UCSD-AML1 (cell line): ENCODE measurements at regions not wholly inside any gene's neighbourhood (a gene's known extent, or its start where the extent isn't known, plus 50 kb on each side); places are given as distances from the start of the nearest gene placed in this dataset.

Experiments used
- DNase-seq: peaks from one replicate; lab custom pipeline; 2025; ENCODE audit not compliant: unreplicated experiment; lab: John Stamatoyannopoulos, UW

DNA sequence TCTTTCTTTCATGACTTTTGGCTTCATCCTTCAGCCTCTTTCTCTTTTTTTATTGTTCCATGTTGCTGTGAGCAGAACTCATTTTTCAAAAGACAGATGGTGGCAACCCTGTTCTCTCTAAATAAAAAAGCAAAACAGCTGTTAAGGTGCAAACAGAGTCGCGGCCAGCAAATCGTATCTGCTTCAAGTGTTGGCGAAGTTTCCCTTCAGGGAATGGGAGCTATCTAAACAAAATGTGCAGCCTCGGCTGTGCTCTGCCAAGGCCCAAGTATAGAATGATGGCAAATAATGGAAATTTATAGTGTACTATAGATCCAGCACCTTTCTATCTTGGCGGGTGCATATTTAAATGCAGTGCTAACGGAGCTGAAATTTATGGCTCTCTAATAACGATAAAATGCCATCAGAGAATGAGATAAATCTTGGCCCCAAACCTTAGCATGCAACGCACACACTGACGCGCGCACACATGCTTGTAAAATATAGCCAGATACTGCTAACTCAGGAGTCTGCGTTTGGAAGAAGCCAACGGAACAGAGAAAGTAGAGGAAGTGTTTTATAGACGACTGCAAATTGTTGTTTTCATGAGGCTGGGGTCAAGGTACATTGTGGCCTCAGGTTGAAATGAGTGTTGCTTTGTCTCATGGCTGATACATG lies 315.5 kb upstream of the RBFOX1 start:
- DNase-seq = no peak

DNA sequence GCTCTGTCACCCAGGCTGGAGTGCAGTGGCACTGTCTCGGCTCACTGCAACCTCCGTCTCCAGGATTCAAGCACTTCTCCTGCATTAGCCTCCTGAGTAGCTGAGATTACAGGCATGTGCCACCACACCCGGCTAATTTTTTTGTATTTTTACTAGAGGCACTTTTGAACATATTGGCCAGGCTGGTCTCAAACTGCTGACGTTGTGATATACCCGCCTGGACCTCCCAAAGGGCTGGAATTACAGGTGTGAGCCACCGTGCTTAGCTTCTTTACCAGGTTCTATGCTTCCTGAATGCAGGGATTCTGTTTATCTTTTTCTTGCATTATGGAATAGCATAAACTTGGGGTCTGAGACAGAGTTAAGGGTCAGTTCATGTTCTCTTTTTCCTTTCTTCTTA lies 317.9 kb upstream of the RBFOX1 start:
- no peak for DNase-seq

DNA sequence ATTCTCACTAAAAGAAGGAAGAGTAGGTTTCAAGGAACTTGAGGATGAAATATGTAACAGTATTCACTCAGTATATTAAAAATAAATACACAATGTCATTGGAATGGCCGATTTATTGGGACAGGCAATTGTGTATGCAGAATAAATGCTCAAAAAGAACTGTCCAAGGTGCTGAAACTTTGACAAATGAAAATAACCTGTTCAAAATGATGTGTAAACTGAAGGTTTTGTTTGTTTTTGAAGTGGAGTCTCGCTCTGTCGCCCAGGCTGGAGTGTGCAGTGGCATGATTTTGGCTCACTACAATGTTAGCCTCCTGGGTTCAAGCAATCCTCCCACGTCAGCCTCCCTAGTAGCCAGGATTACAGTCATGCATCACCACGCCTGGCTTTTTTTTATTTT lies 318.7 kb upstream of the RBFOX1 start:
- DNase-seq = no peak

DNA sequence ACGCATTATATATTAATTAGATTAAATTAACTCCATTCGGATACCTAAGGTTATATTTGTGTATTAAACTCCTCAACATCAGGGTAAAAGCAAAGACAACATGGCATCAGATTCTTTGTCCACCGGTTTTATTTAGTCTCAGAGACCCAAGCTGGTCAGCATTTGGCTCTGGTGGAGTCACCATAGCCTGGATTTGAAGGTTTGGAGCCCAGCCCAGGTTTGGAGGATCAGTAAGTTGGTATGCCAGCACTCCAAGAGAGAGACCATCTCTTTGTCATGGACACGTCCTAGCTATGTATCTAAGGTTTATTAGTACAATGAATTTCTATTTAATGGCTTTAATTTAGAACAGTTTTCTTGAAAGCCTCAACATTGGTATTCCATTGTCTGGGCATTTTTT lies 328.4 kb upstream of the RBFOX1 start:
- DNase-seq = no peak

DNA sequence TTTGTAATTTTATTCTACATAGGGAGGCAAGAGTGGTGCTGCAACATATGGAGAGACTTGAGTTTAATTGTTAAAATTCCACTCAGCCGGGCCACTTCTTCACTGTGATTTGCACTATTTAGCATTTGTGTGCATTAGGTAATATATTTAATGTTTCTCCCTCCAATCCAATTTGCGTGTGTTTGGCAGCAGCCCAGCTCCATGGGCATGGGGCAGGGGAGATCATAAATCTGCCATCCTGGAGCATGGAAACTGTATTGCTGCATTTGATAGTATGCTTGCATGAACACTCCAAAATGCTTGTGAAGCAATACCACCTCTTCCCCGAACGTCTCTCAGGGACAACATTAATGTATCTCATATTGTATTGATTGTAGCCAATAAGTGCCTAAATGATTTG lies 339.1 kb upstream of the RBFOX1 start:
- no peak for DNase-seq

DNA sequence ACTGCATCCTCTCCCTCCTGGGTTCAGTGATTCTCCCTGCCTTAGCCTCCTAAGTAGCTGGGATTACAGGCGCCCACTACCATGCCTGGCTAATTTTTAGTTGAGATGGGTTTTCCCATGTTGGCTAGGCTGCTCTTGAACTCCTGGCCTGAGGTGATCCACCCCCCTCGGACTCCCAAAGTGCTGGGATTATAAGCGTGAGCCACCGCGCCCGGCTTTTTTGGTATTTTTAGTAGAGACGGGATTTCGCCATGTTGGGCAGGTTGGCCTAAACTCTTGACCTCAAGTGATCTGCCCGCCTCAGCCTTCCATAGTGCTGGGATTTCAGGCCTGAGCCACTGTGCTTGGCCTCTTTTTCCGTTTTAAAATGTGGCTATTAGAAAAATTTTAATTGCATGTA lies 343.8 kb upstream of the RBFOX1 start:
- DNase-seq = no peak

DNA sequence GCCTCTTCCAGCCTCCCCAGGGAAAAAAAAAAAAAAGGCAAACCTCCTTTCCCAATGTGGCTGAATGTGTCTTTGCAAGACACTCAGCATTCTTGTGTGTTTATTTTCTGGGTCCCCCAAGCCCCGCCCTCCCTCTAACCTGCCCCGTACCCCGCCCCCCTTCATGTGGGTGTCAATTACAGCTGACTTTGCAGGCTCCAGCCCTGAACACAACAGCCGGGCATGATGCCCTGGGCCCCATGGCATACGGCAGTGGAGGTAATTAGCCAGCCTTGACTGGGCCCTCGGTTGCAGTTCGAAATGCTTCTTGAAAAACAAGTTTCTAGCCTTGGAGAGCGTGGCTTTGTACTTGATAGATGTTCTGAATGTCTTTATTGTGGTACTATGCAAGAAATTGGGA lies 354.7 kb upstream of the RBFOX1 start:
- no peak for DNase-seq

DNA sequence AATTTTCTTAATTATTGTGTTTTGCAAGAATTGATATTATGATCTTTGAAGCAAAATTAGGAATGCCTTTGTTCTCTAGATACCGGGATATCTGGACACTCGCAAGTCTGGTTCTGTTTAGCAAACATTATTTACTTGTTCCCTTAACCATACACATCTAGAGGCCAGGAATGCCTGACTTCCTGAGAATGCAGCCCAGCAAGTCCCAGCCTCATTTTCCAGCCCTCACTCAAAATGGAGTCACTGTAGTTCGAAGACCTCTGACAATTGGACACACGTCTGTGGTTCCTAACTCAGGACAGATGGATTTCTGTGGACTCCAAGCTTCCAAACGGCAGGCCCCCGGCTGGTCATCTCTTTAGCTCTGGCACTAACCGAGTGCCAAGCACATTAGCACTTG lies 355.4 kb upstream of the RBFOX1 start:
- no peak for DNase-seq

DNA sequence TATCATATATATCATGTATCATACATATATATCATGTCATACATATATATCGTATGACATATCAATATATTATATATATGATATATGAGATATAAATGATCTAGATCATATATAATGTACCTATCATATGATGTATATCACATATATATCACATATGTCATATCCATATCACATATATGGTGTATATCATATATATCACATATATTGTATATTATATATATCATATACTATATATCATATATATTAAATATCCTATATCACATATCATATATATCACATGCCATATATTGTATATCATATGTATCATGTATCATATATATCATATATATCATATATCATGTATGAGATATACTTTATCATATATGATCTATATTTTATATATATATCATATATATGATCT lies 355.9 kb upstream of the RBFOX1 start:
- DNase-seq = no peak

DNA sequence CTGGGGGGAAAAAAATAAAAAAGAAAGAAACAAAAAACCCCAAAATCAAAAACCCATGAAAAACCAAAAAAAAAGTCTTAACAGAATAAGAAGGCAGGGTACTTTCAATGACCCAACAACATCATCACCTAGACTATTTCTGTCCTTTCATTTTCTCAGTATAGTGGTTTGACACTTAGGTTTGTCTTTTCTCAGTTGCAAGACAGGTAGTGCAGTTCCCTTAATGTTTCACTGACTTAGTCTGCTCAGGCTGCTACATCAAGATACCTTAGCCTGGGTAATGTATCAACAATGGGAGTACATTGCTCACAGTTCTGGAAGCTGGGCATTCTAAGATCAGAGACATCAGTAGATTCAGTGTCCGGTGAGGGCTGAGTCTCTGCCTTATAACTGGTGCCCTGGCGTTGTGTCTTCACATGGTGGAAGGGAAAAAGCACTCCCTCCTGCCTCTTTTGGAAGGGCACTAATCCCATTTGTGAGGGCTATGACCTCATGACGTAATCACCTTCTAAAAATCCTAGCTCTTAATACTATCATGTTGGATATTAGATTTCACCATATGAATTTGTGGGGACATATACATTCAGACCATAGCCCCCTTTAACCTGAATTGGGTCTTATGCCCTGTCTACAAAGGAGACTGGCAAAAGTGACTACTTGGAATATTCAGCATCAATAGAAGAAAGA lies 362.3 kb upstream of the RBFOX1 start:
- DNase-seq = no peak

DNA sequence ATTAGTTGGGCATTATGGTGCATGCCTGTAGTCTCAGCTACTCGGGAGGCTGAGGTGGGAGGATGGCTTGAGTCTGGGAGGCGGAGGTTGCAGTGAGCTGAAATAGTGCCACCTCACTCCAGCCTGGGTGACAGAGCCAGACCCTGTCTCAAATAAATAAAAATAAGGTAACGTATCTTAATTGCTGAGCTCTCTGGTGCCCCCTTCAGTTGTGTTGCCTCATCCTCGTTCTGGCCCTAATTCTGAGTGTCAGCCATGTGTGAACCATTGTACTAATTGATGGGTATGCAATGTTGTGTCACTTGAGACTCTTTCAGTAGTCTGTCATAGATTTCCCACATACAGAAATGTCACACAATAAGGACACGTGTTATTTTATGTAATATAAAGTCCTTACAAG lies 363.1 kb upstream of the RBFOX1 start:
- no peak for DNase-seq

DNA sequence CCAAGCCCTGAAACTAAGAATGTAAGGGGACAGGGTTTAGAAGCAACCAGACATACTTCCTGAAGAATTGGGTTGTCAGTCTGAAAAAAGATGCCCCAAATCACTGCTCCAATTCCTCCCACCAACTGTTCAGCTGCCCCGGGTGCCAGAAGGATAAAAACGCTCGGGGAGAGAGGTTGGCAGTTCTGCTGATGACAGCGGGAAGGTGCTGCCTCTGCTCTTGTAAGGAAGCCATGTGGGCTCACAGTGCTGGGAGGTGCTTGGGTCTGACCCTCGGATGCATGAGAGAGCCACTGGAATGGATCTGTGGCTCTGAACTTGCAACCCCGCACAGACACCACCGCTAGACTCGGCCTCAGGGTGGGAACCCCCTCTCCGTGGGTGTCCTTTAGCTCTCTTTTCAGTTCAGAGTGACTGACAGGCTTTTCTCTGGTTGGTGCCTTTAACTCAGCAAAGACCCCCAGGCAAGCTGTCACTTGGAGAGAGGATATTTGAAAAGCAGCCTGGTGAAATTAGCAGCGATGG lies 364.8 kb upstream of the RBFOX1 start:
- no peak for DNase-seq

DNA sequence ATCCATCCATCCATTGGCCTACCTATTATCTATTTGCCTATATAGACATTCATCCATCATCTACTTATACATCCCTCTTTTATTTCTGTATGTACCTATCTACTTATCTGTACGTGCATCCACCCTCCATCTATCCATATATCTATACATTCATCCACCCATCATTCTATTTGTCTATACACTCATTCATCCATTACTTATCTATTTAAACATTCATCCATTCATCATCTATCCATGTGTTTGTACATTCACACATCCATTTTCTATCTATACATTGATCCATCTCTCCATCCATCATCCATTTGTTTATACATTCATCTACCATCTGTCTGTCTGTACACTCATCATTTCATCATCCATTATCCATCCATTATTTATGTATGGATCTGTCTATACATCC lies 365.7 kb upstream of the RBFOX1 start:
- no peak for DNase-seq

DNA sequence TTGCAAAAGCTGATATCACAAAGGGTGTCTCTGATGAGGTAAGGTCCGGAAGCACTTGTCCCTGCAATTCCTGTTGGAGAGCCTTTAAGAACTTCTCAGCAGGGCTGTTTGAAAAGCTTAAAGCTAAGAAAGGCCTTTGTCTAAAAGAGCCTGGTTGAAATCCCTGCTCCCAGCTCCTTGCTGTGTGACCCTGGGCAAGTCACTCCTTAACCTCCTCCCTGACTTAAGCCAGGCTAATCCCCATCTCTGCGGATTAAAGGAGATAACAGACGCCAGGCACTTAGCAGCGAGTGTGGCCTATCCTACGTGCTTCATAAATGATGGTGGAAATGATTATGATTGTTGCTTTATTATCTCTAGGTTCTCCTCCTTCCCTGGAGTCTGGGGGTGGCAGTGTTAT lies 368.0 kb upstream of the RBFOX1 start:
- DNase-seq = no peak

DNA sequence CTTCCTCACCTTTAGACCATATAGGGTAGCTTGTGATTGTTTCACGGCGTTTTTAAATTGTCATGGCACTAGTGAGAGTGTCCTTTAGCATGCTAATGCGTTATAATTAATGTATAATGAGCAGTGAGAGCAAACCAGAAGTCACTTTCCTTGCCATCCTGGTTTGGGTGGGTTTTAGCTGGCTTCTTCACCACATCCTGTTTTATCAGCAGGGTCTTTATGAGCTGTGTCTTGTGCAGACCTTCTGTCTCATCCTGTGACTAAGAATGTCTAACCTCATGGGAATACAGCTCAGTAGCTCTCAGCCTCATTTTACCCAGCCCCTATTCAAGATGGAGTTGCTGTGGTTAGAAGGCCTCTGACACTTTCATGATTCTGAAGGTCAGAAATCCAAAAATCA lies 370.9 kb upstream of the RBFOX1 start:
- DNase-seq = no peak

DNA sequence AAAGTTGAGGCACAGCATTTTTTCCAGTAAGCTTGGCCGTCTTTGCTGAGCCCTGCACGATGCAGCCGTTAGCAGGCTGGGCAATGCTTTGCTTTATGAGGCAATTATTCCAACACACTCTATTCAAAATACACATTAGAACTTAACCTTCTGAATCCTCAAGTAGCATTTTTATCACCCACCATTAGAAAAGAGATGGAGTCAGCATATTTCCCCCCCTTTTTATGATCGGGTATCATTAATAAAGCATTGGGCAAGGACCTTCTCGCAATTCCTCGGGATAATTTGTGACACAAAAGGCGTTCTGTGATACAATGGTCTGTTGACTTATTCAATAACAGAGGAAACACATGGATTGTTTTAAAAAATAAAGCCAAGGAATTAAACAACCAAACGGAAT lies 374.5 kb upstream of the RBFOX1 start:
- DNase-seq = no peak

DNA sequence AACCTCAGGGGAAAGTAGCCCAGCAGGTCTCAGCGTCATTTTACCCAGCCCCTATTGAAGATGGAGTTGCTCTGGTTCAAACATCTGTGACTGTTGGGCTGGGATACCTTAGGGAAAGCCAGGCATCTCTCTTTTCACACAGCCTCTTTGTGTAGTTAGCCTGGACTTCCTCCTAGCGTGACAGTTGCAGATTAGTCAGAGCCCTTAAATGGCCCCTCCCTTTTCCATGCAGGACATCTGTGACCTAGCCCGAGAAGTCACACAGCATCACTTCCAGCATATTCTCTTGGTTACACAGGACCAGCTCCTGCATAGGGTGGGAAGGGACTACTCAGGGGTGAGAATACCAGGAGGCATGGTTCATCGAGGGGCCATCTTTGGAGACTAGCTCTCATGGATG lies 375.0 kb upstream of the RBFOX1 start:
- DNase-seq = no peak

DNA sequence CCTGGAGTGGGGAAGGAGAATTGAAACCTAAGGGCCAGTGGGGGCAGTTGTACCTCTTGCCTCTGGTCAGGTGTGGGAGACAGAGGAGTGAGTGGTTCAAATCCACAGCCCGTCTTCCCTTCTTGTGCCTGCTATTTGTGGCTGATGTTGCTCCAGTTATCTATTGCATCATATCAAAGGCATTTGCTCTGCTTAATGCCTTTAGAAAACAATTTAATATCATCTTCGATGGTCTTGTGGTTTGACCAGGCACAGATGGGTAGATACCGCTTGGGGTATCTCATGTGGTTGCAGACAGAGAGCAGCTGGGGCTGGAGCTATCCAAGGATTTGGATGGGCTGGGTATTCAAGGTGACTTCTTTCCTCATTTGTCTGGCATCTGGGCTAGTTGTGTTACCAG lies 376.1 kb upstream of the RBFOX1 start:
- no peak for DNase-seq

DNA sequence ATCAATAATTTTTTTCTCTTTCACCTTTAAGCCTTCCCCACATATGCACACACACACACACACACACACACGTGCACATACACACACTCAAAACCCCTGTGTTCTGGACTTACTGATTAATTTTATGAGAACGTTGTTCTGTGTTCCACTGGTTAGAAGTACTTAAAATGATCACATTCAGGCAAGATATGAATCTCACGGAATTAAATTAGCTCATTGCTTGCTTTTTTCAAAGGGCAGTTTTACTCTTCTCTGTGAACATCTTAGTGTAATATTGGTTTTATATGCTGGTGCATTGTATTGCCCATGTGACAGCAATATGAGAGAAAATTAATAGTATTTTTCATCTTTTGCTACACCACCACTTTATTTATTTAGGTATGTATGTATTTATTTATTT lies 377.3 kb upstream of the RBFOX1 start:
- DNase-seq = no peak

DNA sequence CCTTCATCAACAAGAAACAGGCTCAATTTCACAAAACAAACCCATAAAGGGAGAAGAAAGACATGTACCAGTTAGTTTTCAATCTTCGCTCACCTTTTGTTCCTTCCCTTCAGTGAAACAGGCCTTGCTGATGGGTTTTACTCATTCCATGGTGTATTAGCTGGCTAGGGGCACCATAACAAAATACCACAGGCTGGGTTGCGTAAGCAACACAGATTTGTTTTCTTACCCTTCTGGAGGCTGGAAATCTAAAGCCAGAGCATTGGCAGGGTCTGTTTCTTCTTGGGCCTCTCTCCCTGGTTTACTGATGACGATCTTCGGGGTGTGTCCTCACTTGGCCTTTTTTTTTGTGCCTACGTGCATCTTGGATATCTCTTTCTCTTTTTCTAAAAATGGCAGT lies 383.4 kb upstream of the RBFOX1 start:
- DNase-seq = no peak

DNA sequence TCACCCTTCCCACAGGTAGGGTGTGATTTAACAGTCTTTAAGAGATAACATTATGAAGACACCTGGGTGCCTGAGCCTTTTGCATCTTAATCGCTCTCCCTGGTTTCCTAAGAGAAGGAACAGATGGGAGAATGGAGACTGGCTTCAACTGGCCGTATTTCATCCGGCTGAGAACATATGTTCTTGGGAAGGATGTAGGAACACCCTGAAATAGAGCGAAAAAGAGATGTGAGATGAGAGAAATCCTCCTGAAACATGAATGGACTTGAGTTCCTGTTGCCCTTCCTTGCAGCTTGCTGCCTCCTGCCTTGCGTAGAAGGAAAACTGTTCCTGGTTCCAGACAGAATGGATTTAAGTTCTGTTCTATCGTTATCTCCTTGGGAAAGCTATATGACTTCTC lies 385.4 kb upstream of the RBFOX1 start:
- DNase-seq = no peak

DNA sequence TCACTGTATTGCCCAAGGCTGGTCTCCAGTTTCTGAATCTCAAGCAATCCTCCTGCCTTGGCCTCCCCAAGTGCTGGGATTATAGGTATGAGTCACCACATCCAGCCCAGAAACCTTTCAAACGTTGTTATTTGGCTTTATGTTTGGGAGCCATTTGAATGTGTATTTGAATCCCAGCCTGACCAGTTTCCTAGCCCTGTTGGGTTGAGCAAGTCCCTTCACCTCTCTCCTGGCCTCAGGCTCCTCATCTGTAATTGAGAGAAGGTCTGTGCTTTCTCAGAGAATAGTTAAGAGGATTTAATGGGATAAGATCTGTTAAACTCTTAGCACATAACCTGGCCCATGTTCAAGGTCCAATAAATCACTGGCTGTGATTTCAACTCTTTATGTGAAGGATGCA lies 385.8 kb upstream of the RBFOX1 start:
- DNase-seq = no peak

DNA sequence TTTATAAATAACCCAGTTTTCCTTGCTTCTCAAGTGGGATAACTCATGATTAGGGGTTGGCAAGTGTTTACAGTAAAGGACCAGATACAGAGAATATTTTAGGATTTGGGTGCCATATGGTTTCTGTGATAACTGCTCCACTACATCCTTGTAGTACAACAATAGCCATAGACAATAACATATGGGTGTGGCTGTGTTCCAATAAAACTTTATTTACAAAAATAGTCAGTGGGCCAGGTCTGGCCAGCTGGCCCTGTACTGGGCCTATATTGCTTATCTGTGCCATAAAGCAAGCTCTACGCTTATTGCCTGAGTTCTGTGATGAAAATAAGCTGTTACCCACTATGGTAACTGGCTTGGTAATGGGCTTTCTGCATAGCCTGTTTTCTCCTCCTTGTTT lies 386.5 kb upstream of the RBFOX1 start:
- no peak for DNase-seq
